ENCODE measurements at regions not wholly inside any gene's neighbourhood (a gene's known extent, or its start where the extent isn't known, plus 50 kb on each side); places are given as distances from the start of the nearest gene placed in this dataset.

- DNase-seq: no peak
These were observed 146.8 kb downstream of the ZBTB18 start for GRCh38 chr1:244197851-244198375.

GRCh38 chr1:244199902-244200301 is 148.8 kb downstream of the ZBTB18 start:
- DNase-seq: no peak

- no peak for DNase-seq
These were observed 149.5 kb downstream of the ZBTB18 start for GRCh38 chr1:244200596-244200995.

- DNase-seq: no peak
These were observed 150.7 kb downstream of the ZBTB18 start for GRCh38 chr1:244201750-244202149.

- DNase-seq: no peak
These were observed 152.9 kb downstream of the ZBTB18 start for GRCh38 chr1:244204004-244204403.

GRCh38 chr1:244205171-244205570 is 154.1 kb downstream of the ZBTB18 start:
- DNase-seq: no peak

- no peak for DNase-seq
These were observed 154.8 kb downstream of the ZBTB18 start for GRCh38 chr1:244205906-244206305.

- no peak for DNase-seq
These were observed 156.2 kb downstream of the ZBTB18 start for GRCh38 chr1:244207042-244207934.

- no peak for DNase-seq
These were observed 156.8 kb downstream of the ZBTB18 start for GRCh38 chr1:244207935-244208244.

GRCh38 chr1:244209955-244210354 is 158.9 kb downstream of the ZBTB18 start:
- no peak for DNase-seq

- no peak for DNase-seq
These were observed 159.9 kb downstream of the ZBTB18 start for GRCh38 chr1:244210884-244211558.

GRCh38 chr1:244211559-244211944 is 160.5 kb downstream of the ZBTB18 start:
- DNase-seq: no peak

- DNase-seq: no peak
These were observed 161.1 kb downstream of the ZBTB18 start for GRCh38 chr1:244212219-244212618.

- no peak for DNase-seq
These were observed 161.9 kb downstream of the ZBTB18 start for GRCh38 chr1:244212797-244213475.

- no peak for DNase-seq
These were observed 163.2 kb downstream of the ZBTB18 start for GRCh38 chr1:244214009-244214967.

GRCh38 chr1:244216836-244217235 is 165.8 kb downstream of the ZBTB18 start:
- DNase-seq: no peak

- no peak for DNase-seq
These were observed 166.6 kb downstream of the ZBTB18 start for GRCh38 chr1:244217711-244218110.

GRCh38 chr1:244218220-244218619 is 167.1 kb downstream of the ZBTB18 start:
- DNase-seq: no peak

GRCh38 chr1:244219149-244219548 is 168.1 kb downstream of the ZBTB18 start:
- DNase-seq: no peak

GRCh38 chr1:244219802-244220201 is 168.7 kb downstream of the ZBTB18 start:
- DNase-seq: no peak

- no peak for DNase-seq
These were observed 169.3 kb downstream of the ZBTB18 start for GRCh38 chr1:244220410-244220809.

- no peak for DNase-seq
These were observed 170.9 kb downstream of the ZBTB18 start for GRCh38 chr1:244221991-244222390.
